H9 (cell line): ENCODE measurements at regions not wholly inside any gene's neighbourhood (a gene's known extent, or its start where the extent isn't known, plus 50 kb on each side); places are given as distances from the start of the nearest gene placed in this dataset.

ENCODE experiments used
- DNase-seq: peaks from one replicate; pipeline ENCODE4 v3.0.0-alpha.2; 2017
- H2AFZ ChIP-seq: one replicate; pipeline ENCODE4 v1.6.1; 2013; ENCODE audit warnings: mild to moderate bottlenecking, low read length, control low read depth, moderate library complexity
- H2AK5ac ChIP-seq: 2 replicates; pipeline ENCODE4 v1.6.1; 2013; ENCODE audit warnings: low read length, control low read depth, mixed read lengths; ENCODE audit not compliant: insufficient read length
- H2BK120ac ChIP-seq: one replicate; pipeline ENCODE4 v1.6.1; 2013; ENCODE audit warnings: low read depth, mild to moderate bottlenecking, low read length, control low read depth, inconsistent platforms; ENCODE audit not compliant: poor library complexity, severe bottlenecking
- H2BK12ac ChIP-seq: 2 replicates; pipeline ENCODE4 v1.6.1; 2013; ENCODE audit warnings: low read length, control low read depth, mixed read lengths, low read depth; ENCODE audit not compliant: insufficient read length
- H2BK15ac ChIP-seq: 2 replicates; pipeline ENCODE4 v1.6.1; 2013; ENCODE audit warnings: low read depth, low read length, control low read depth
- H2BK20ac ChIP-seq: one replicate; pipeline ENCODE4 v1.6.1; 2013; ENCODE audit warnings: low read depth, mild to moderate bottlenecking, low read length, control low read depth, inconsistent platforms; ENCODE audit not compliant: poor library complexity, severe bottlenecking
- H2BK5ac ChIP-seq: 2 replicates; pipeline ENCODE4 v1.6.1; 2013; ENCODE audit warnings: low read length, control low read depth, mixed read lengths; ENCODE audit not compliant: insufficient read length
- H3K14ac ChIP-seq: 2 replicates; pipeline ENCODE4 v1.6.1; 2013; ENCODE audit warnings: low read length, control low read depth; ENCODE audit not compliant: insufficient read depth
- H3K18ac ChIP-seq: 2 replicates; pipeline ENCODE4 v1.6.1; 2013; ENCODE audit warnings: low read depth, mild to moderate bottlenecking, mixed read lengths, low read length, control low read depth; ENCODE audit not compliant: insufficient read length
- H3K23ac ChIP-seq: 2 replicates; pipeline ENCODE4 v1.6.1; 2013; ENCODE audit warnings: low read length, control low read depth, mixed read lengths, low read depth; ENCODE audit not compliant: insufficient read length
- H3K23me2 ChIP-seq: 2 replicates; pipeline ENCODE4 v1.6.1; 2013; ENCODE audit warnings: low read depth, mild to moderate bottlenecking, mixed read lengths, low read length, control low read depth; ENCODE audit not compliant: insufficient read length, poor library complexity, severe bottlenecking
- H3K27ac ChIP-seq: 2 replicates; pipeline ENCODE4 v1.5.1; 2013; ENCODE audit warnings: low read length, control low read depth, mixed read lengths, low read depth; ENCODE audit not compliant: insufficient read length
- H3K27me3 ChIP-seq: 2 replicates; pipeline ENCODE4 v1.6.1; 2013; ENCODE audit warnings: low read length, control low read depth, inconsistent platforms; ENCODE audit not compliant: insufficient read depth
- H3K4ac ChIP-seq: 2 replicates; pipeline ENCODE4 v1.6.1; 2013; ENCODE audit warnings: low read depth, mild to moderate bottlenecking, control low read depth, inconsistent platforms, low read length, moderate library complexity
- H3K4me1 ChIP-seq: 2 replicates; pipeline ENCODE4 v1.6.1; 2013; ENCODE audit warnings: low read length, control low read depth, inconsistent platforms; ENCODE audit not compliant: insufficient read depth
- H3K4me2 ChIP-seq: 2 replicates; pipeline ENCODE4 v1.6.1; 2013; ENCODE audit warnings: low read length, control low read depth, mixed read lengths; ENCODE audit not compliant: insufficient read length, insufficient read depth
- H3K56ac ChIP-seq: 2 replicates; pipeline ENCODE4 v1.6.1; 2013; ENCODE audit warnings: low read depth, mild to moderate bottlenecking, mixed read lengths, low read length, control low read depth; ENCODE audit not compliant: insufficient read length
- H3K79me1 ChIP-seq: 2 replicates; pipeline ENCODE4 v1.6.1; 2013; ENCODE audit warnings: low read depth, mild to moderate bottlenecking, moderate library complexity, low read length, control low read depth, inconsistent platforms; ENCODE audit not compliant: insufficient read depth, poor library complexity, severe bottlenecking
- H3K79me2 ChIP-seq: 2 replicates; pipeline ENCODE4 v1.6.1; 2013; ENCODE audit warnings: low read length, control low read depth, inconsistent platforms; ENCODE audit not compliant: insufficient read depth
- H3K9ac ChIP-seq: 2 replicates; pipeline ENCODE4 v1.6.1; 2013; ENCODE audit warnings: low read length, control low read depth, mixed read lengths; ENCODE audit not compliant: insufficient read length; ENCODE audit errors: extremely low read depth
- H3K9me3 ChIP-seq: one replicate; pipeline ENCODE4 v1.6.1; 2013; ENCODE audit warnings: low read depth, low read length, inconsistent platforms; ENCODE audit not compliant: control insufficient read depth
- H3T11ph ChIP-seq: one replicate; pipeline ENCODE4 v1.6.1; 2013; ENCODE audit warnings: mild to moderate bottlenecking, low read length, control low read depth, inconsistent platforms
- H4K20me1 ChIP-seq: one replicate; pipeline ENCODE4 v1.6.1; 2013; ENCODE audit not compliant: control insufficient read depth, insufficient read length, insufficient read depth
- H4K5ac ChIP-seq: 2 replicates; pipeline ENCODE4 v1.6.1; 2013; ENCODE audit warnings: low read depth, mild to moderate bottlenecking, mixed read lengths, low read length, control low read depth; ENCODE audit not compliant: insufficient read length
- H4K8ac ChIP-seq: replicated peaks from 2 replicates; pipeline ENCODE4 v1.6.1; 2013; ENCODE audit warnings: low read length, control low read depth, mixed read lengths, low read depth; ENCODE audit not compliant: insufficient read length
- H4K91ac ChIP-seq: 2 replicates; pipeline ENCODE4 v1.6.1; 2013; ENCODE audit warnings: low read depth, mild to moderate bottlenecking, moderate library complexity, mixed read lengths, low read length, control low read depth; ENCODE audit not compliant: insufficient read length
- H3K27ac Mint-ChIP-seq, 3 experiments: 2 replicates in 2 of 3; 3 replicates in 1 of 3; pipeline ENCODE4 v1.8.0; 2020 to 2021; ENCODE audit warnings: mixed read lengths in 3 of 3, mild to moderate bottlenecking in 1 of 3, moderate library complexity in 1 of 3
- H3K27me3 Mint-ChIP-seq: 2 replicates; pipeline ENCODE4 v1.8.0; 2021; ENCODE audit warnings: low read depth, mild to moderate bottlenecking, moderate library complexity, mixed read lengths
- H3K36me3 Mint-ChIP-seq, 3 experiments: 2 replicates in 2 of 3; 3 replicates in 1 of 3; pipeline ENCODE4 v1.8.0; 2020 to 2021; ENCODE audit warnings: low read depth in 3 of 3, mixed read lengths in 3 of 3; ENCODE audit not compliant: insufficient read depth in 1 of 3
- H3K4me1 Mint-ChIP-seq, 2 experiments: 2 replicates each; pipeline ENCODE4 v1.8.0; 2020; ENCODE audit warnings: mixed read lengths in 2 of 2
- H3K4me3 Mint-ChIP-seq, 2 experiments: 2 replicates in 1 of 2; 3 replicates in 1 of 2; pipeline ENCODE4 v1.8.0; 2020 to 2021; ENCODE audit warnings: mild to moderate bottlenecking in 2 of 2, mixed read lengths in 2 of 2, moderate library complexity in 1 of 2
- H3K9me3 Mint-ChIP-seq, 2 experiments: 2 replicates in 1 of 2; 3 replicates in 1 of 2; pipeline ENCODE4 v1.8.0; 2020; ENCODE audit warnings: mild to moderate bottlenecking in 2 of 2, mixed read lengths in 2 of 2, moderate library complexity in 1 of 2
- CTCF ChIP-seq: fragments of 200-600 bp; sonication (generic); conservative IDR thresholded peaks from 3 replicates; pipeline ENCODE4 v1.8.0; 2021; ENCODE audit warnings: antibody characterized with exemption, mild to moderate bottlenecking
- WGBS: extraction: QIAGEN DNeasy Blood & Tissue Kit; methylation state at CpG from one replicate; pipeline ENCODE4 v1.1.7; 2013; ENCODE audit warnings: missing lambda C conversion rate, low lambda C conversion rate, mixed read lengths; ENCODE audit not compliant: insufficient read length; ENCODE audit errors: extremely low coverage; 5-methylcytosine and 5-hydroxymethylcytosine counted together

- Histone ChIP-seq H3K23ac (no peak overlapping the region), H3K56ac (no peak overlapping the region), H2AK5ac (no peak overlapping the region), H4K8ac (no peak overlapping the region), H4K5ac (no peak overlapping the region), H3K9me3 (no peaks in the 10 kb centered on the region), H3K18ac (no peak overlapping the region), H4K91ac (no peak overlapping the region), H3K9ac (no peak overlapping the region), H3K27me3 (no peaks in the 10 kb centered on the region), H3K79me2 (no peaks in the 10 kb centered on the region), H4K20me1 (no peaks in the 10 kb centered on the region), H2AFZ (no peak overlapping the region), H3K14ac (no peak overlapping the region), H2BK120ac (no peak overlapping the region), H3K79me1 (no peaks in the 10 kb centered on the region), H2BK20ac (no peak overlapping the region), H3K27ac (no peak overlapping the region), H3T11ph (no peak overlapping the region), H3K23me2 (no peaks in the 10 kb centered on the region), H2BK12ac (no peak overlapping the region), H3K4me2 (no peak overlapping the region), H3K4me1 (no peaks in the 10 kb centered on the region), H2BK15ac (no peak overlapping the region), H2BK5ac (no peak overlapping the region), H3K4ac (no peak overlapping the region)
- no peak overlapping the region; a peak in 1 of 7 replicates for H3K27ac Mint-ChIP-seq
- no peak overlapping the region for H3K4me3 Mint-ChIP-seq
- H3K36me3 Mint-ChIP-seq = no peaks in the 10 kb centered on the region
- H3K4me1 Mint-ChIP-seq = no peaks in the 10 kb centered on the region
- no CpG with 5 or more reads among the region's 3 CpGs for WGBS
- TF ChIP-seq CTCF = no peak
- no peaks in the 10 kb centered on the region for H3K9me3 Mint-ChIP-seq
- no peaks in the 10 kb centered on the region for H3K27me3 Mint-ChIP-seq
- no peak for DNase-seq
Observed at GRCh38 chr18:11488175-11488574, 121.2 kb upstream of the SLC35G4 start.
